Stimulated activated CD4-positive, alpha-beta T cell treated with anti-CD3 and anti-CD28 coated beads, Interleukin-1b, Interleukin-23, amount 100 ng/mL, for 48 hours (primary cell): ENCODE measurements at regions not wholly inside any gene's neighbourhood (a gene's known extent, or its start where the extent isn't known, plus 50 kb on each side); places are given as distances from the start of the nearest gene placed in this dataset.
"Not testable (repeated sequence)": the region's sequence is repeated elsewhere in the genome, so short reads cannot be mapped to it uniquely, and the experiment has no call there.

ENCODE experiments used
- DNase-seq: peaks from one replicate; pipeline ENCODE4 v3.0.0-alpha.2; 2020

- no peak for DNase-seq
These were observed 163.9 kb downstream of the SMAD6 start for GRCh38 chr15:66865622-66866611.

DNA sequence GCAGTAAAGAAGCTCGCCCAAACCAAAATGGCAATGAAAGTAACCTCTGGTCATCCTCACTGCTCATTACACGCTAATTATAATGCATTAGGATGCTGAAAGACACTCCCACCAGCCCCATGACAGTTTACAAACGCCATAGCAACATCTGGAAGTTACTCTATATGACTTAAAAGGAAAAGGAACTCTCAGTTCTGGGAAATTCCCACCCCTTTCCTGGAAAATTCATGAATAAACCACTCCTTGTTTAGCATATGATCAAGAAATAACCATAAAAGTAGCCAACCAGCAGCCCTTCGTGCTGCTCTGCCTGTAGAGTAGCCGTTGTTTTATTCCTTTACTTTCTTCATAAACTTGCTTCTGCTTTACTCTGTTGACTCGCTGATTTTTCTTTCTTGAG, 164.6 kb downstream of the SMAD6 start:
- no peak for DNase-seq

- no peak for DNase-seq
These were observed 166.9 kb downstream of the SMAD6 start for GRCh38 chr15:66868918-66869317.

- no peak for DNase-seq
These were observed 168.9 kb downstream of the SMAD6 start for GRCh38 chr15:66870880-66871388.

- no peak for DNase-seq
These were observed 170.4 kb downstream of the SMAD6 start for GRCh38 chr15:66872405-66872804.

- DNase-seq, result not testable (repeated sequence)
These were observed 171.3 kb downstream of the SMAD6 start for GRCh38 chr15:66873331-66873730.

- no peak for DNase-seq
These were observed 171.8 kb downstream of the SMAD6 start for GRCh38 chr15:66873856-66874255.

- no peak for DNase-seq
These were observed 173.8 kb downstream of the SMAD6 start for GRCh38 chr15:66875588-66876420.

- no peak for DNase-seq
These were observed 174.3 kb downstream of the SMAD6 start for GRCh38 chr15:66876421-66876730.

DNA sequence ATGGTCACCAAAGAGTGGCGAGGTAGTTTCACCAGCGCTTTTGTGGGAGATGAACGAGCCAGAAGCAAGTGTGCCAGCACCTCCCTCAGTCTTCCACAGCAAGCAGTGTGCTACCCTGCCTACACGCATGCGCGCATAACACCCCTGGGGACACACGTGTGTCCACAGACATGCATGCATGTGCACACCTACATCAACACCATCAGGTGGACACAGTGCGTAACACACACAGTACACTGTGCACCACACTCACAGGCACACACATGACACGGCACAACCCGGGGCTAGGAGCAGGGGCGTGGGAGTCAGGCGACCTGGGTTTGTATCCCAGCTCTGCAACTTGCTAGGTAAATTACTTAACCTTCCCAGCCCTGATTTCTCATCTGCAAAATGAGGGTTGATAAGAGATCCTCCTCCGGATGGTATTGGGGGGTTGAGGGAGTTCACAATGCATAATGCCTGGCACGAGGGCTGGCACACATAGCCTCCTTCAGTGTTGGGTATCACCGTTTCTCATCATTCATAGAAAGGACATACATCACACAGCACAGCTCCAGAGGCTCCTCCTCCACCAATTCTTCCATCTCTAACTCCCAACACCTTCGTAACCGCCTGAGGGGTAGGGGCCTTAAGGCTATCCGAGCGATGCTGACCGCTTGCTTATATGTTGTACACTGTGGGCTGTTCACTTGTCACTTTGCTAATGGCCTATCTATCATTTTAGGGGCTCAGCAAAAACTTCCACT, 174.9 kb downstream of the SMAD6 start:
- DNase-seq, result no peak

GRCh38 chr15:66877477-66878271, 175.6 kb downstream of the SMAD6 start:
- DNase-seq, result no peak

GRCh38 chr15:66878761-66879160, 176.7 kb downstream of the SMAD6 start:
- DNase-seq, result no peak

DNA sequence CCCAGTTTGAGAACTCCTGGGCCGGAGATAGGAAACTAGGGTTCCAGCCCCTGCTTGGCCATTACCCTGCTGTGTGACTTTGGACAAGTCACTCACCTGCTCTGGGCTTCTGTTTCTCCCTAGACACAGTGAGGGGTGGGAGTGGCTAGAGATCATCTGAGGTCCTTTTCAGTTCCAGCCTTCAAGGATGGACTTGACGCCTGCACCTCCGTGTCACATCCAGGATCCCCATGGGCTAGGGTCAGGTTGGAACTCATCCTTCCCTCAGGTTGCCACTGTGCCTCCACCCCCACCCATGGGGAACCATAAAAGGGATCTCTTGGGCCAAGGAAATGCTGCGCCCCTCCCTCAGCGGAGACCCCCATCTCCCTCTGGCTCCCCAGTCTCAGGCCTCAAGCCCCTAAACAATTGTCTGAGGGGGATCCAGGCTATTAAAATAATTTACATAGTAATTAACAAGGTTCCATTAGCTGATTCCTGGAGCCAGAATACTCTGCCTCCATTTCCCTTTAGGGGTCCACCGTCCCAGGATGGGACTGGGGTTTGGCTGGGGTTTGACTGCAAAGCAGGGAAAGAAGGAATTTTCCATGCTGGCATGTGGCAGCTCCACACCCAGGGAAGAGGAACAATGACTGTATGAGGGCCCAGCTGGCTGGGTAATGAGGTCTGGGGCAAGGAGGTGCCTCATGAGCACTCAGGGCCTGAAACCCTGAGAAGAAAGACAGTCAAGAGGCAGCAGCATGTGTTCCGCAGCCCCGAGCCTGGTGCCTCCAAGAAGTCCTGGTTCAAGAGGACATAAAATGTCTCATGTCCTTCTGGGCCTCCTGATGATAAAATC, 177.7 kb downstream of the SMAD6 start:
- no peak for DNase-seq

DNA sequence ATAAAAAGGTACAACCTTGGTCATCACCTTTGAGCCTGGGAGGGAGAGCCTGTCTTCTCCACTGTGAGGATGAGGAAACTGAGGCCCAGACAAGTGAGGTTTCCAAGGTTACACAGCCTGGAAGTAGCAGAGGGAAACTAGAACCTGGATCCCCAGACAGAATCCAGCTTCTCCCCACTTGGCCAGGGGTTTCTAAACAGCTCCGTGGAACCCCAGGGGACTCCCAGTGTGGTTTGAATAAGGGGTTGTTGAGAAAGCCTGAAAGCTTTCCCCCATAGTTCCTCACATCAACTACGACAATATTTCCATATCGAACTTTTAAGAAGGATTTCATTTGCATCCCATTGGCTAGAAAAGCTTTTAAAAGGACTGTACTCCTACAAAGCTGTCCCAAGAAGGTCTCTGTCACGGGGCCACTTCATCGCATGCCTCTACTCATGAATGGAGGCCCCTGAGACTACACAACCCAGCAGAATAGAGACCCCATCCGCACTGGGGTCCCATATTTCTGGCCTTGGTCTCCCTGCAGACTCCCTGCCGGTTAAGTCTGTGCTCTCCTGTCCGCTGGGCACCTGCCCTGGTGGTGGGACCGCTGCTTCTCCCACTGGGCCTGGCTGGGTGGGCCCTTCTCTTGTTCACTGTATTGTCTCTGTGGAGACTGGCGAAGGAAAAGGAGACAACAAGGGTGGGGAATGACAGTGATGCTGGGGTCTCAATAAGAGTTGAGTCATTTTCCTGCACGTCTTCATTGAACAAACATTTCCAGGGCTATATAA, 178.5 kb downstream of the SMAD6 start:
- DNase-seq, result no peak

DNA sequence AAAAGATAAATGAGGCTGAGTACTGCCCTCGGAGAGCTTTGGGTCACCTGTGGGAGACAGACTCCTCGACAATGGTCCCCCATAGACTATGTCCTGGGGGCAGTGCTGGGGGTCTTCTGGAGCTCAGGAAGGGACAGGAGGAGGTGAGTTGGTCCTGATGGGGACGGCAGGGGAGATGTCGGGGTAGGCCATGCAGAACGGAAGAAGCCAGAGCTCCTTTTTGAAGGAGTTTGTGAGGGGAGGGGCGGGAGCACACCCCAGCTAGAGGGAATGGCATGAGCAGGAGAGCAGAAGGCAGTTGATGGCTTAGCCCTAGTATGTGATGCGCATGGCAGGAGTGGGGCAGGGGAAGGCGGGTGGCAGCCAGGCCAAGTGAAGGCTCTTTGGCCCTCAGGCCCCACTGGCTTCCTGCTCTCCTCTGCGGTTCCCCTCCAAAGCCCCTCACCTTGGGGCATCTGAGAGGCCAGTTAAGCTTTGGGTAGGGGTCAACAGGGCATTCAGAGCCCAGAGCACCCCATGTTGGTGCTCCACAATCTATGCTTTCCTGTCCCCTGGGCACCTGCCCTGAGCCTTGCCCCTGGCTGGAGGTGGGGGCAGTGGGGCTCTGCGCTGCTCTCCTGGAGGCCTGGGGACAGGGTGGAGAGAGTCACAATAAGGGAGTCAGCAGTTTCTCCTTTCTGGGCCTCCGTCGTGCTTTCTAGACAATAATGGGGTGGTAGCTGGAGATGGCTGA, 179.3 kb downstream of the SMAD6 start:
- no peak for DNase-seq

DNA sequence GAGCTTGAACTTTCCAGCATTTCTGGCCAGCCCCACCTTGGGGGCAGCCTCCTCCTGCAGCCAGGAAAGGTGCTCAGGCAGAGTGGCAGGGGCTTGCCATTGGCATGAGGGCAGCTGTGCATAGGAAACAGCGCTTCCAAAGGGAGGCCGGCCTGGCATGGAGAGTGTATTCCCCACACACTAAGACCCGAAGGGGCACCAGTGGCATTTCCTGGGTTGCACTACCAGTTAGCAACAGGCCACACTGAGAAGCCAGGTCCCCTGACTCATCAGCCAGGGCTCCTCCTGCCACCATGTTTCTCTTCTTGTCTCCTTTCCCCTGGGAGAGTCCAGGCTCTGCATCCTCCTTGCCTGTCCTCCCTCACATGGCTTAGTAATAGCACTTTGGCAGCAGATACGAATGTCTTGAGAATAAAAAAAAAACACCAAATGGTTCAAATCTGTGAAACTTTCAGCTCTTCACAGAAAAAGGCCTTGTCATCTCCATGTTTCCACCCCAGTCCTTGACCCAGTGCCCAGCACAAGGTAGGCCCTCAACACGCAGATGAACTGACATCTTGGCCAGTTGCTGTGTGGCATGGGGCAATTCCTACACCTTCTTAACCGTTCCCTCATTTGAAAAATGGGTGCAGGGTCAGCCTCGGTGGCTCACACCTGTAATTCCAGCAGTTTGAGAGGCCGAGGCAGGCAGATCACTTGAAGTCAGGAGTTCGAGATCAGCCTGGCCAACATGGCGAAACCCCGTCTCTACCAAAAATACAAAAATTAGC, 180.4 kb downstream of the SMAD6 start:
- no peak for DNase-seq

GRCh38 chr15:66883284-66883911, 181.4 kb downstream of the SMAD6 start:
- DNase-seq, result no peak

- DNase-seq, result no peak
These were observed 181.2 kb upstream of the SMAD3 start for GRCh38 chr15:66884115-66884622.
